Ovary (tissue), 7 donors: ENCODE measurements at regions not wholly inside any gene's neighbourhood (a gene's known extent, or its start where the extent isn't known, plus 50 kb on each side); places are given as distances from the start of the nearest gene placed in this dataset.

Source experiments
- DNase-seq, 5 donors: peaks; one replicate each; pipeline ENCODE4 v3.0.0-alpha.2; 2019 to 2020
- H3K27ac ChIP-seq, 2 donors: fragments of 200-600 bp; one replicate each; pipeline versions ENCODE4 v1.5.1 to v1.8.0; 2019 to 2022
- H3K27me3 ChIP-seq: fragments of 200-600 bp; one replicate; pipeline ENCODE4 v1.8.0; 2022
- H3K36me3 ChIP-seq: fragments of 200-600 bp; sonication (generic); one replicate; pipeline ENCODE4 v1.5.1; 2019
- H3K4me1 ChIP-seq: one replicate; pipeline ENCODE4 v1.8.1; 2013; ENCODE audit warnings: mild to moderate bottlenecking, moderate library complexity; ENCODE audit not compliant: insufficient read depth
- H3K4me3 ChIP-seq: fragments of 200-600 bp; sonication (generic); one replicate; pipeline ENCODE4 v1.5.1; 2017
- H3K9me3 ChIP-seq, 2 donors: fragments of 200-600 bp in 1 of 2; sonication (generic) in 1 of 2; one replicate each; pipeline versions ENCODE4 v1.5.1 to v1.8.1; 2013 to 2019; ENCODE audit warnings: mild to moderate bottlenecking in 1 of 2, moderate library complexity in 1 of 2
- CTCF ChIP-seq, 3 donors: fragments of 450-650 bp in 2 of 3; fragments of 200-600 bp in 1 of 3; IDR thresholded peaks; one replicate each; pipeline versions ENCODE4 v1.5.1 to v1.8.0; 2016 to 2022; ENCODE audit warnings: antibody characterized with exemption in 3 of 3, mild to moderate bottlenecking in 1 of 3
- EP300 ChIP-seq: sonication (generic); formaldehyde crosslinking; IDR thresholded peaks from one replicate; pipeline ENCODE4 v1.6.1; 2017; ENCODE audit warnings: antibody characterized with exemption
- POLR2A ChIP-seq: fragments of 450-650 bp; IDR thresholded peaks from one replicate; pipeline ENCODE4 v1.6.1; 2017; ENCODE audit warnings: antibody characterized with exemption, mild to moderate bottlenecking, moderate library complexity
- WGBS, 3 donors: extraction: QIAGEN DNeasy Blood & Tissue Kit in 1 of 3; methylation state at CpG; one replicate each; pipeline versions ENCODE4 v1.1.5 to v1.1.7; 2013 to 2017; 5-methylcytosine and 5-hydroxymethylcytosine counted together
- intact Hi-C, 4 donors: fragments of 100-400 bp; cut with DNase I; formaldehyde crosslinking; loops; one replicate each; pipeline versions ENCODE4 v1.11.0 to v1.15.1; 2022 to 2023
- donor health status: DM: no; HTN: no; CAD: no; lungs with moderate emphysema.
- donor health status: DM: no; HTN: no; CAD: no.
- donor health status: Bipolar disorder and iron deficiency.
- donor health status: DM: no; HTN: no; CAD: no.
- donor health status: DM: yes; HTN: yes; CAD: no.

- TF ChIP-seq POLR2A (no peak), EP300 (no peak), CTCF (IDR thresholded peaks at IDR 0.05) (no peak)
- no peak overlapping the region for H3K4me3 ChIP-seq
- no peaks in the 10 kb centered on the region for H3K27me3 ChIP-seq
- H3K27ac ChIP-seq = no peak overlapping the region
- H3K9me3 ChIP-seq = no peaks in the 10 kb centered on the region
- H3K4me1 ChIP-seq = peaks cover 2% of the 10 kb centered on the region
- intact Hi-C loops = no loop called here
- H3K36me3 ChIP-seq = no peaks in the 10 kb centered on the region
- WGBS, 3 donors = 92 to 97% (median 94%) methylated on average over 5 of the region's 5 CpGs
- no peak for DNase-seq
These were observed 74.6 kb upstream of the PARD3B start for GRCh38 chr2:204470621-204471196.

- Histone ChIP-seq H3K27me3 (no peaks in the 10 kb centered on the region), H3K4me3 (no peak overlapping the region), H3K36me3 (no peaks in the 10 kb centered on the region), H3K4me1 (peaks cover 2% of the 10 kb centered on the region), H3K27ac (no peak overlapping the region), H3K9me3 (no peaks in the 10 kb centered on the region)
- WGBS, 3 donors = 54 to 68% (median 57%) methylated on average over 10 of the region's 10 CpGs
- intact Hi-C loops = no loop called here
- DNase-seq = no peak
- TF ChIP-seq CTCF (IDR thresholded peaks at IDR 0.05) = no peak
- no peak for TF ChIP-seq POLR2A
- no peak for TF ChIP-seq EP300
These were observed 72.9 kb upstream of the PARD3B start for GRCh38 chr2:204472375-204472774.

DNA sequence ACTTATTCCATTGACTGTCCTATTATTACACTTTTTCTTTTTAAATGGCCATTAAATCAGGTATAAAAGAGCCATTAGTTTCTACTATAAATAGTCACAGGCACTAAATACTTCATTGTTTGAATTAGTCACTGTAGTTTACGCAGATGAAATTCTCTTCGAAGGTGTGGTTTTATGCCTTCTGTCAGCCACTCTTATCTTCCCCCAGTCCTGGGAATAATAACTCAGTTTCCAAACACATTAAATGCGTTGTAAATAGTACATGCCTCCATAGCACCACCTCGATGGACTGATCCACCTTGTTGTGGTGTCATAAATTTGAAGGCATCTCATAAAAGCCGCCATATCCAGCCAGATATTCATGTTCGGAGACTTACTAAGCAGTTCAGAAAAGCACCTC lies 72.1 kb upstream of the PARD3B start:
- intact Hi-C loops = no loop called here
- no peak overlapping the region for H3K27ac ChIP-seq
- DNase-seq = no peak
- H3K36me3 ChIP-seq = no peaks in the 10 kb centered on the region
- 79 to 89% (median 87%) methylated on average over 6 of the region's 6 CpGs for WGBS, 3 donors
- peaks cover 2% of the 10 kb centered on the region for H3K4me1 ChIP-seq
- H3K27me3 ChIP-seq = no peaks in the 10 kb centered on the region
- no peak for TF ChIP-seq POLR2A
- no peak for TF ChIP-seq CTCF (IDR thresholded peaks at IDR 0.05)
- no peak for TF ChIP-seq EP300
- H3K4me3 ChIP-seq = no peak overlapping the region
- no peaks in the 10 kb centered on the region for H3K9me3 ChIP-seq

GRCh38 chr2:204475399-204475798 lies 69.9 kb upstream of the PARD3B start:
- no peaks in the 10 kb centered on the region for H3K27me3 ChIP-seq
- H3K4me3 ChIP-seq = no peak overlapping the region
- DNase-seq = no peak
- H3K4me1 ChIP-seq = no peaks in the 10 kb centered on the region
- WGBS, 3 donors = 54 to 62% (median 60%) methylated on average over 5 of the region's 5 CpGs
- no peaks in the 10 kb centered on the region for H3K36me3 ChIP-seq
- H3K9me3 ChIP-seq = no peaks in the 10 kb centered on the region
- intact Hi-C loops = no loop called here
- no peak for TF ChIP-seq POLR2A
- no peak for TF ChIP-seq EP300
- no peak for TF ChIP-seq CTCF (IDR thresholded peaks at IDR 0.05)
- no peak overlapping the region for H3K27ac ChIP-seq
